ENCODE measurements at regions not wholly inside any gene's neighbourhood (a gene's known extent, or its start where the extent isn't known, plus 50 kb on each side); places are given as distances from the start of the nearest gene placed in this dataset.

- H3F3A ChIP-seq (ENCODE audit: control insufficient read depth, insufficient read depth): no peaks in the 10 kb centered on the region
- peaks cover 5% of the 10 kb centered on the region; the same call in 1 of the 2 replicates for H3K9me3 ChIP-seq (ENCODE audit: control insufficient read depth, insufficient read depth, low read length)
- no peaks in the 10 kb centered on the region for H3K79me2 ChIP-seq (ENCODE audit: control insufficient read depth, low read length)
- H3K27me3 ChIP-seq (ENCODE audit: control insufficient read depth, low read length): no peaks in the 10 kb centered on the region
- peak overlapping the region; percentile 13 for H3K4me2 ChIP-seq (ENCODE audit: low read length)
- no peaks in the 10 kb centered on the region for H3K9me2 ChIP-seq (replicated peaks; ENCODE audit: control insufficient read depth, low read length)
- 0 out of 2 replicates have a peak overlapping the region, but pooled peaks have one; percentile 2 for H3K4me3 ChIP-seq (ENCODE audit: low read length)
- H3K4me1 ChIP-seq (ENCODE audit: control insufficient read depth, low read length): peaks cover 13% of the 10 kb centered on the region
- no peaks in the 10 kb centered on the region for H3K36me3 ChIP-seq (ENCODE audit: control insufficient read depth, low read length)
- no peak for TF ChIP-seq CTCF (IDR thresholded peaks at IDR 0.05; ENCODE audit: low read depth, low read length, poor library complexity, severe bottlenecking)
- TF ChIP-seq EZH2phosphoT487 (IDR thresholded peaks at IDR 0.05; ENCODE audit: borderline replicate concordance, low read length): no peak
- H4K20me1 ChIP-seq (ENCODE audit: control insufficient read depth, insufficient read depth, low read depth, low read length): no peaks in the 10 kb centered on the region
- peak overlapping the region; percentile 5; the same call in 1 of the 2 replicates for H3K27ac ChIP-seq (ENCODE audit: low read depth, low read length)
Observed at GRCh38 chr2:234348081-234348480, 148.8 kb downstream of the ARL4C start.

GRCh38 chr2:234345921-234346320 lies 151.0 kb downstream of the ARL4C start:
- Histone ChIP-seq H3K9me2 (replicated peaks; ENCODE audit: control insufficient read depth, low read length) (no peaks in the 10 kb centered on the region), H4K20me1 (ENCODE audit: control insufficient read depth, insufficient read depth, low read depth, low read length) (no peaks in the 10 kb centered on the region), H3K9me3 (ENCODE audit: control insufficient read depth, insufficient read depth, low read length) (no peaks in the 10 kb centered on the region), H3K36me3 (ENCODE audit: control insufficient read depth, low read length) (no peaks in the 10 kb centered on the region), H3F3A (ENCODE audit: control insufficient read depth, insufficient read depth) (no peaks in the 10 kb centered on the region), H3K27me3 (ENCODE audit: control insufficient read depth, low read length) (no peaks in the 10 kb centered on the region), H3K4me3 (ENCODE audit: low read length) (no peak overlapping the region), H3K27ac (ENCODE audit: low read depth, low read length) (no peak overlapping the region), H3K4me2 (ENCODE audit: low read length) (no peak overlapping the region), H3K79me2 (ENCODE audit: control insufficient read depth, low read length) (no peaks in the 10 kb centered on the region), H3K4me1 (ENCODE audit: control insufficient read depth, low read length) (peaks cover 13% of the 10 kb centered on the region)
- TF ChIP-seq EZH2phosphoT487 (IDR thresholded peaks at IDR 0.05; ENCODE audit: borderline replicate concordance, low read length) (no peak), CTCF (IDR thresholded peaks at IDR 0.05; ENCODE audit: low read depth, low read length, poor library complexity, severe bottlenecking) (no peak)

- H3K4me1 ChIP-seq (ENCODE audit: control insufficient read depth, low read length): peaks cover 17% of the 10 kb centered on the region
- H4K20me1 ChIP-seq (ENCODE audit: control insufficient read depth, insufficient read depth, low read depth, low read length): no peaks in the 10 kb centered on the region
- H3K79me2 ChIP-seq (ENCODE audit: control insufficient read depth, low read length): no peaks in the 10 kb centered on the region
- no peak overlapping the region for H3K4me3 ChIP-seq (ENCODE audit: low read length)
- no peaks in the 10 kb centered on the region for H3K27me3 ChIP-seq (ENCODE audit: control insufficient read depth, low read length)
- peaks cover 3% of the 10 kb centered on the region; the same call in 1 of the 2 replicates for H3K9me3 ChIP-seq (ENCODE audit: control insufficient read depth, insufficient read depth, low read length)
- TF ChIP-seq EZH2phosphoT487 (IDR thresholded peaks at IDR 0.05; ENCODE audit: borderline replicate concordance, low read length): no peak
- TF ChIP-seq CTCF (IDR thresholded peaks at IDR 0.05; ENCODE audit: low read depth, low read length, poor library complexity, severe bottlenecking): no peak
- no peaks in the 10 kb centered on the region for H3K36me3 ChIP-seq (ENCODE audit: control insufficient read depth, low read length)
- no peak overlapping the region for H3K4me2 ChIP-seq (ENCODE audit: low read length)
- no peaks in the 10 kb centered on the region for H3F3A ChIP-seq (ENCODE audit: control insufficient read depth, insufficient read depth)
- no peak overlapping the region for H3K27ac ChIP-seq (ENCODE audit: low read depth, low read length)
- H3K9me2 ChIP-seq (replicated peaks; ENCODE audit: control insufficient read depth, low read length): no peaks in the 10 kb centered on the region
Observed at GRCh38 chr2:234344012-234344411, 152.9 kb downstream of the ARL4C start.
